SK-N-SH treated with all-trans-retinoic acid at 6 μM for 48 hours (cell line): ENCODE measurements at regions not wholly inside any gene's neighbourhood (a gene's known extent, or its start where the extent isn't known, plus 50 kb on each side); places are given as distances from the start of the nearest gene placed in this dataset.

Experiments used
- ARNTL ChIP-seq: fragments of 450-650 bp; formaldehyde crosslinking; IDR thresholded peaks from 2 replicates; pipeline ENCODE4 v1.5.0; 2020; ENCODE audit warnings: low read depth, mild to moderate bottlenecking, moderate library complexity, borderline replicate concordance
- BACH2 ChIP-seq: fragments of 250-450 bp; sonication (Bioruptor Pico); IDR thresholded peaks from 2 replicates; pipeline ENCODE4 v1.9.0; 2021; ENCODE audit warnings: mild to moderate bottlenecking, borderline replicate concordance
- CSDC2 ChIP-seq: fragments of 250-450 bp; sonication (Bioruptor Pico); IDR thresholded peaks from 2 replicates; pipeline ENCODE4 v1.5.0; 2020; ENCODE audit warnings: mild to moderate bottlenecking, moderate library complexity
- ESRRG ChIP-seq: fragments of 250-450 bp; sonication (Bioruptor Pico); IDR thresholded peaks from 2 replicates; pipeline ENCODE4 v1.6.1; 2021; ENCODE audit warnings: mild to moderate bottlenecking
- GLIS3 ChIP-seq: fragments of 250-450 bp; sonication (Bioruptor Pico); IDR thresholded peaks from 2 replicates; pipeline ENCODE4 v1.5.0; 2020; ENCODE audit warnings: mild to moderate bottlenecking, moderate library complexity
- OSR1 ChIP-seq: fragments of 250-450 bp; sonication (Bioruptor Pico); IDR thresholded peaks from 2 replicates; pipeline ENCODE4 v1.8.0; 2022; ENCODE audit warnings: moderate library complexity, mild to moderate bottlenecking, inconsistent platforms
- ZFP30 ChIP-seq: fragments of 450-650 bp; formaldehyde crosslinking; IDR thresholded peaks from 2 replicates; pipeline ENCODE4 v1.5.0; 2022; ENCODE audit warnings: mild to moderate bottlenecking, moderate library complexity
- TF ChIP-seq, protein P1 (sequence below): fragments of 250-450 bp; sonication (Bioruptor Pico); IDR thresholded peaks from 2 replicates; pipeline ENCODE4 v1.8.0; 2020; ENCODE audit warnings: mild to moderate bottlenecking, moderate library complexity, borderline replicate concordance
- TF ChIP-seq, protein P2 (sequence below): fragments of 250-450 bp; sonication (Bioruptor Pico); IDR thresholded peaks from 2 replicates; pipeline ENCODE4 v1.5.1; 2021; ENCODE audit warnings: mild to moderate bottlenecking, moderate library complexity

DNA sequence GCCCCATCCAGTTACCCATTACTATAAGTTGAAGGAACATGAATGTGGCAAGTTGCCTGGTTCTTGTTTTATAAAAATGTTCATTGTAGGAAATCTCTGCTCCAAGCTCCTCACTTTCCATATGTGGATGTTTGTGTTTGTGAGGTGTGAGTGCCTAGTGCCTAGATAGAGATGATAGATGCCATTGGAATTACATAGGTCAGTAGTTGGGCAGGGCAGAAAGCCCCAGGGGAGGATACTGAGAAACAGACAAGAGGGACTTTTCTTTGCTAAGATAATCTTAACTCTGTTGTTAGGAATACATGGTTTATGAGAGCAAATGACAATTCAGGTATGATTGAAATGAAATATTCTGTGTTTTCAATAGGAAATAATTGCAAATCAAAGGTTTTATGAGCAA, 226.3 kb upstream of the GRIP1 start:
- TF ChIP-seq BACH2 (CRISPR knock-in tag) = no peak
- TF ChIP-seq, protein P1, sequence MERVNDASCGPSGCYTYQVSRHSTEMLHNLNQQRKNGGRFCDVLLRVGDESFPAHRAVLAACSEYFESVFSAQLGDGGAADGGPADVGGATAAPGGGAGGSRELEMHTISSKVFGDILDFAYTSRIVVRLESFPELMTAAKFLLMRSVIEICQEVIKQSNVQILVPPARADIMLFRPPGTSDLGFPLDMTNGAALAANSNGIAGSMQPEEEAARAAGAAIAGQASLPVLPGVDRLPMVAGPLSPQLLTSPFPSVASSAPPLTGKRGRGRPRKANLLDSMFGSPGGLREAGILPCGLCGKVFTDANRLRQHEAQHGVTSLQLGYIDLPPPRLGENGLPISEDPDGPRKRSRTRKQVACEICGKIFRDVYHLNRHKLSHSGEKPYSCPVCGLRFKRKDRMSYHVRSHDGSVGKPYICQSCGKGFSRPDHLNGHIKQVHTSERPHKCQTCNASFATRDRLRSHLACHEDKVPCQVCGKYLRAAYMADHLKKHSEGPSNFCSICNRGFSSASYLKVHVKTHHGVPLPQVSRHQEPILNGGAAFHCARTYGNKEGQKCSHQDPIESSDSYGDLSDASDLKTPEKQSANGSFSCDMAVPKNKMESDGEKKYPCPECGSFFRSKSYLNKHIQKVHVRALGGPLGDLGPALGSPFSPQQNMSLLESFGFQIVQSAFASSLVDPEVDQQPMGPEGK (CRISPR knock-in tag) = no peak
- TF ChIP-seq, protein P2, sequence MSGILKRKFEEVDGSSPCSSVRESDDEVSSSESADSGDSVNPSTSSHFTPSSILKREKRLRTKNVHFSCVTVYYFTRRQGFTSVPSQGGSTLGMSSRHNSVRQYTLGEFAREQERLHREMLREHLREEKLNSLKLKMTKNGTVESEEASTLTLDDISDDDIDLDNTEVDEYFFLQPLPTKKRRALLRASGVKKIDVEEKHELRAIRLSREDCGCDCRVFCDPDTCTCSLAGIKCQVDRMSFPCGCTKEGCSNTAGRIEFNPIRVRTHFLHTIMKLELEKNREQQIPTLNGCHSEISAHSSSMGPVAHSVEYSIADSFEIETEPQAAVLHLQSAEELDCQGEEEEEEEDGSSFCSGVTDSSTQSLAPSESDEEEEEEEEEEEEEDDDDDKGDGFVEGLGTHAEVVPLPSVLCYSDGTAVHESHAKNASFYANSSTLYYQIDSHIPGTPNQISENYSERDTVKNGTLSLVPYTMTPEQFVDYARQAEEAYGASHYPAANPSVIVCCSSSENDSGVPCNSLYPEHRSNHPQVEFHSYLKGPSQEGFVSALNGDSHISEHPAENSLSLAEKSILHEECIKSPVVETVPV = no peak
- no peak for TF ChIP-seq GLIS3 (CRISPR knock-in tag)
- TF ChIP-seq ESRRG (CRISPR knock-in tag) = no peak
- no peak for TF ChIP-seq OSR1 (CRISPR knock-in tag)
- TF ChIP-seq ZFP30 = no peak
- no peak for TF ChIP-seq CSDC2 (CRISPR knock-in tag)
- no peak for TF ChIP-seq ARNTL
